Vagina (tissue), 2 donors: ENCODE measurements at regions not wholly inside any gene's neighbourhood (a gene's known extent, or its start where the extent isn't known, plus 50 kb on each side); places are given as distances from the start of the nearest gene placed in this dataset.

Source experiments
- POLR2A ChIP-seq, 2 donors: fragments of 450-650 bp; IDR thresholded peaks; one replicate each; pipeline ENCODE4 v1.6.1; 2017; ENCODE audit warnings: antibody characterized with exemption in 2 of 2, mild to moderate bottlenecking in 2 of 2, moderate library complexity in 2 of 2
- POLR2AphosphoS5 ChIP-seq, 2 donors: sonication (generic); formaldehyde crosslinking; IDR thresholded peaks; one replicate each; pipeline ENCODE4 v1.9.0; 2017; ENCODE audit warnings: antibody characterized with exemption in 2 of 2, mild to moderate bottlenecking in 2 of 2, low read depth in 1 of 2; ENCODE audit not compliant: insufficient read depth in 1 of 2
- TF ChIP-seq, protein P1 (sequence below), 3 experiments: fragments of 450-650 bp in 2 of 3; fragments of 200-600 bp in 1 of 3; sonication (generic) in 1 of 3; IDR thresholded peaks; one replicate each; pipeline ENCODE4 v1.5.1; 2017 to 2019; ENCODE audit warnings: antibody characterized with exemption in 3 of 3, mild to moderate bottlenecking in 2 of 3, moderate library complexity in 2 of 3

DNA sequence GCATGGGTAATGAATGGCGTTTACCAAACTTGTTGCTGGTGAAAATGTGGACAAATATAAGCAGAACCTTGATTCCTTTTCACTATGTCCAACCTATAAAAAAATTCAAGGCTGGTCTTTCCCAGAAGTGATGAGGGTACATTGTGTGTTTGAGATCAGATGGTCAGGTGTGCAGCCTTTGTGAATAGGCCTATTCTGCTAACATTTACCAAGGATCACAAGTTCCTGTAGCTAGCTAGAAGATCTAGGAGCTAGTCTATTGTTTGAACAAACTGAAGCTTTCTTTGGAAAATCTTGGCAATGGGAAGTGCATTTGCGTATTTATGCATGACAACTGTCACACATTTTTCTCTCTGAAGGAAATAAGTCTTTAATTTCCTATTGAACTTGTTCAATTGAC lies 489.6 kb downstream of the KLF5 start:
- TF ChIP-seq, protein P1, sequence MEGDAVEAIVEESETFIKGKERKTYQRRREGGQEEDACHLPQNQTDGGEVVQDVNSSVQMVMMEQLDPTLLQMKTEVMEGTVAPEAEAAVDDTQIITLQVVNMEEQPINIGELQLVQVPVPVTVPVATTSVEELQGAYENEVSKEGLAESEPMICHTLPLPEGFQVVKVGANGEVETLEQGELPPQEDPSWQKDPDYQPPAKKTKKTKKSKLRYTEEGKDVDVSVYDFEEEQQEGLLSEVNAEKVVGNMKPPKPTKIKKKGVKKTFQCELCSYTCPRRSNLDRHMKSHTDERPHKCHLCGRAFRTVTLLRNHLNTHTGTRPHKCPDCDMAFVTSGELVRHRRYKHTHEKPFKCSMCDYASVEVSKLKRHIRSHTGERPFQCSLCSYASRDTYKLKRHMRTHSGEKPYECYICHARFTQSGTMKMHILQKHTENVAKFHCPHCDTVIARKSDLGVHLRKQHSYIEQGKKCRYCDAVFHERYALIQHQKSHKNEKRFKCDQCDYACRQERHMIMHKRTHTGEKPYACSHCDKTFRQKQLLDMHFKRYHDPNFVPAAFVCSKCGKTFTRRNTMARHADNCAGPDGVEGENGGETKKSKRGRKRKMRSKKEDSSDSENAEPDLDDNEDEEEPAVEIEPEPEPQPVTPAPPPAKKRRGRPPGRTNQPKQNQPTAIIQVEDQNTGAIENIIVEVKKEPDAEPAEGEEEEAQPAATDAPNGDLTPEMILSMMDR (IDR thresholded peaks at IDR 0.05), result no peak
- TF ChIP-seq POLR2A (IDR thresholded peaks at IDR 0.05) (no peak), POLR2AphosphoS5 (IDR thresholded peaks at IDR 0.05; ENCODE audit: insufficient read depth in 1 of 2, low read depth in 1 of 2) (no peak)
